IMR-90 (cell line): ENCODE measurements at regions not wholly inside any gene's neighbourhood (a gene's known extent, or its start where the extent isn't known, plus 50 kb on each side); places are given as distances from the start of the nearest gene placed in this dataset.

Experiments used
- ATAC-seq: fragments of 200-7000 bp; cut with Tn5 transposase; 2 replicates; pipeline ENCODE4 v1.9.1; 2020; ENCODE audit warnings: low read depth, mild to moderate bottlenecking, moderate library complexity
- BruUV-seq: library from RNA; stranded (reverse); fragments of 400-500 nt; replicated peaks from 2 replicates; lab custom pipeline; 2021; lab: Mats Ljungman, UMichigan
- CTCF ChIA-PET: fragments of 300-600 bp; formaldehyde crosslinking; extraction: SDS; loops from one replicate; lab custom pipeline; 2021; ENCODE audit warnings: antibody characterized with exemption; lab: Yijun Ruan, JAX
- POLR2A ChIA-PET: fragments of 300-600 bp; sonication (Branson Sonifier 250); formaldehyde crosslinking; loops from one replicate; lab custom pipeline; 2022; ENCODE audit warnings: antibody characterized with exemption; ENCODE audit not compliant: unreplicated experiment; lab: Charles Lee
- DNase-seq: peaks from one replicate; pipeline ENCODE4 v3.0.0; 2013
- H2AFZ ChIP-seq: replicated peaks from 2 replicates; pipeline ENCODE3; 2013; ENCODE audit warnings: low read length, mild to moderate bottlenecking; ENCODE audit not compliant: poor library complexity
- H2AK5ac ChIP-seq: 2 replicates; pipeline ENCODE4 v1.6.1; 2013; ENCODE audit warnings: low read depth, low read length, inconsistent platforms
- H2AK9ac ChIP-seq: replicated peaks from 2 replicates; pipeline ENCODE3; 2013; ENCODE audit warnings: mild to moderate bottlenecking, low read depth, low read length, moderate library complexity; ENCODE audit not compliant: poor library complexity
- H2BK120ac ChIP-seq: 2 replicates; pipeline ENCODE4 v1.6.1; 2013; ENCODE audit warnings: low read depth, low read length, inconsistent platforms
- H2BK15ac ChIP-seq: 3 replicates; pipeline ENCODE4 v1.6.1; 2013; ENCODE audit warnings: low read depth, low read length, inconsistent platforms
- H2BK20ac ChIP-seq: 2 replicates; pipeline ENCODE4 v1.6.1; 2013; ENCODE audit warnings: low read depth, mild to moderate bottlenecking, inconsistent platforms, low read length, moderate library complexity
- H2BK5ac ChIP-seq: 2 replicates; pipeline ENCODE4 v1.6.1; 2013; ENCODE audit warnings: mild to moderate bottlenecking, low read depth, low read length, inconsistent platforms; ENCODE audit not compliant: poor library complexity, severe bottlenecking
- H3K14ac ChIP-seq: replicated peaks from 2 replicates; pipeline ENCODE4 v1.6.1; 2013; ENCODE audit warnings: low read depth, low read length, inconsistent platforms
- H3K18ac ChIP-seq: 2 replicates; pipeline ENCODE4 v1.6.1; 2013; ENCODE audit warnings: low read depth, low read length, control low read depth
- H3K23ac ChIP-seq: 2 replicates; pipeline ENCODE4 v1.6.1; 2013; ENCODE audit warnings: low read depth, low read length, inconsistent platforms
- H3K27ac ChIP-seq: 2 replicates; pipeline ENCODE4 v1.5.1; 2013; ENCODE audit warnings: mild to moderate bottlenecking, control low read depth, low read length; ENCODE audit not compliant: insufficient read depth
- H3K27me3 ChIP-seq: 2 replicates; pipeline ENCODE4 v1.6.1; 2013; ENCODE audit warnings: low read length; ENCODE audit not compliant: control insufficient read depth, insufficient read depth
- H3K36me3 ChIP-seq: 2 replicates; pipeline ENCODE4 v1.6.1; 2013; ENCODE audit warnings: low read length, mixed read lengths; ENCODE audit not compliant: control insufficient read depth, insufficient read depth
- H3K4ac ChIP-seq: 2 replicates; pipeline ENCODE4 v1.6.1; 2013; ENCODE audit warnings: low read depth, low read length, inconsistent platforms
- H3K4me1 ChIP-seq: 2 replicates; pipeline ENCODE4 v1.6.1; 2013; ENCODE audit warnings: low read length, mixed read lengths; ENCODE audit not compliant: control insufficient read depth, insufficient read depth
- H3K4me2 ChIP-seq: 2 replicates; pipeline ENCODE4 v1.6.1; 2013; ENCODE audit warnings: low read depth, mild to moderate bottlenecking, control low read depth, low read length, moderate library complexity
- H3K4me3 ChIP-seq: 2 replicates; pipeline ENCODE4 v1.5.1; 2013; ENCODE audit warnings: low read depth, mild to moderate bottlenecking, control low read depth, low read length, moderate library complexity; ENCODE audit not compliant: insufficient read depth
- H3K56ac ChIP-seq: 2 replicates; pipeline ENCODE4 v1.6.1; 2013; ENCODE audit warnings: low read length, inconsistent platforms; ENCODE audit not compliant: insufficient read depth; ENCODE audit errors: extremely low read depth
- H3K79me1 ChIP-seq, 2 experiments: 2 replicates each; pipeline ENCODE4 v1.6.1; 2013; ENCODE audit warnings: low read length in 2 of 2, inconsistent platforms in 1 of 2, low read depth in 1 of 2
- H3K9ac ChIP-seq: 2 replicates; pipeline ENCODE4 v1.6.1; 2013; ENCODE audit warnings: low read depth, low read length, control low read depth
- H3K9me1 ChIP-seq: 2 replicates; pipeline ENCODE4 v1.6.1; 2013; ENCODE audit warnings: low read length, inconsistent platforms; ENCODE audit not compliant: insufficient read depth
- H3K9me3 ChIP-seq: 2 replicates; pipeline ENCODE4 v1.6.1; 2013; ENCODE audit warnings: low read length; ENCODE audit not compliant: control insufficient read depth, insufficient read depth
- H4K20me1 ChIP-seq: 2 replicates; pipeline ENCODE4 v1.6.1; 2013; ENCODE audit warnings: low read length, inconsistent platforms; ENCODE audit not compliant: insufficient read depth
- H4K5ac ChIP-seq: 2 replicates; pipeline ENCODE4 v1.6.1; 2013; ENCODE audit warnings: mild to moderate bottlenecking, low read depth, low read length, control low read depth
- H4K8ac ChIP-seq, 2 experiments: 2 replicates each; pipeline ENCODE4 v1.6.1; 2013; ENCODE audit warnings: low read depth in 2 of 2, low read length in 2 of 2, control low read depth in 1 of 2, inconsistent platforms in 1 of 2
- H4K91ac ChIP-seq: 2 replicates; pipeline ENCODE4 v1.6.1; 2013; ENCODE audit warnings: low read depth, low read length, inconsistent platforms; ENCODE audit not compliant: insufficient read depth
- BHLHE40 ChIP-seq: fragments of 150-350 bp; IDR thresholded peaks from 2 replicates; pipeline ENCODE4 v1.6.1; 2016; ENCODE audit warnings: mild to moderate bottlenecking, low read depth, low read length
- CEBPB ChIP-seq: IDR thresholded peaks from 2 replicates; pipeline ENCODE4 v1.6.1; 2012; ENCODE audit warnings: low read depth, low read length, improper control_type of control experiment
- CTCF ChIP-seq: conservative IDR thresholded peaks from 2 replicates; pipeline ENCODE4 v1.5.1; 2012; ENCODE audit warnings: mild to moderate bottlenecking, low read depth, low read length, improper control_type of control experiment
- FOS ChIP-seq: fragments of 150-350 bp; IDR thresholded peaks from 2 replicates; pipeline ENCODE4 v1.6.1; 2016; ENCODE audit warnings: low read depth, low read length
- MXI1 ChIP-seq: IDR thresholded peaks from 2 replicates; pipeline ENCODE4 v1.6.1; 2012; ENCODE audit warnings: low read depth, mild to moderate bottlenecking, low read length, moderate library complexity, borderline replicate concordance
- NFE2L2 ChIP-seq: fragments of 150-350 bp; IDR thresholded peaks from 2 replicates; pipeline ENCODE4 v1.6.1; 2016; ENCODE audit warnings: low read depth, mild to moderate bottlenecking, low read length
- POLR2A ChIP-seq: IDR thresholded peaks from 2 replicates; pipeline ENCODE4 v1.6.1; 2012; ENCODE audit warnings: mild to moderate bottlenecking, low read depth, low read length
- RAD21 ChIP-seq: IDR thresholded peaks from 2 replicates; pipeline ENCODE4 v1.6.1; 2012; ENCODE audit warnings: low read length, improper control_type of control experiment
- RCOR1 ChIP-seq: IDR thresholded peaks from 2 replicates; pipeline ENCODE4 v1.6.1; 2012; ENCODE audit warnings: mild to moderate bottlenecking, low read length, improper control_type of control experiment; ENCODE audit not compliant: insufficient replicate concordance
- SMC3 ChIP-seq: fragments of 150-350 bp; IDR thresholded peaks from 2 replicates; pipeline ENCODE4 v1.6.1; 2016; ENCODE audit warnings: low read depth, mild to moderate bottlenecking, antibody characterized with exemption, low read length, moderate library complexity
- USF2 ChIP-seq: fragments of 150-350 bp; IDR thresholded peaks from 2 replicates; pipeline ENCODE4 v1.6.1; 2017; ENCODE audit warnings: mild to moderate bottlenecking, antibody characterized with exemption, low read length, low read depth
- WGBS, 2 experiments: methylation state at CpG; one replicate each; pipeline versions ENCODE4 v1.1.5 to v1.1.7; 2013; ENCODE audit warnings: missing lambda C conversion rate in 2 of 2; ENCODE audit not compliant: insufficient read length in 1 of 2; ENCODE audit errors: extremely low coverage in 2 of 2; 5-methylcytosine and 5-hydroxymethylcytosine counted together
- dilution Hi-C: fragments of 300-500 bp; cut with HindIII; formaldehyde crosslinking; loops from one replicate; pipeline ENCODE4 v1.14.3; 2018; ENCODE audit warnings: low sequenced_read_pairs; ENCODE audit not compliant: unreplicated experiment
- in situ Hi-C: fragments of 300-500 bp; cut with MboI; formaldehyde crosslinking; loops from 3 replicates; pipeline ENCODE4 v1.14.3; 2019; ENCODE audit warnings: low sequenced_read_pairs, inconsistent platforms, mixed read lengths
- intact Hi-C: fragments of 100-400 bp; cut with micrococcal nuclease; formaldehyde crosslinking; loops from 2 replicates; pipeline ENCODE4 v1.10.0; 2022
- TF ChIP-seq, protein P1 (sequence below): fragments of 150-350 bp; IDR thresholded peaks from 2 replicates; pipeline ENCODE4 v1.6.1; 2016; ENCODE audit warnings: low read depth, mild to moderate bottlenecking, low read length, moderate library complexity, borderline replicate concordance

- Histone ChIP-seq H3K27me3 (no peaks in the 10 kb centered on the region), H3K4me2 (no peak overlapping the region), H3K56ac (no peak overlapping the region), H4K8ac (no peak overlapping the region), H2AK9ac (no peak overlapping the region), H3K79me1 (no peaks in the 10 kb centered on the region), H3K23ac (no peak overlapping the region), H2BK15ac (no peak overlapping the region), H2BK20ac (no peak overlapping the region), H3K14ac (no peak overlapping the region), H4K91ac (no peak overlapping the region), H3K4ac (no peak overlapping the region), H2AK5ac (no peak overlapping the region), H3K9me3 (peaks cover 17% of the 10 kb centered on the region), H3K4me3 (no peak overlapping the region), H3K4me1 (no peaks in the 10 kb centered on the region), H3K18ac (no peak overlapping the region), H2BK5ac (no peak overlapping the region), H2AFZ (no peak overlapping the region), H3K36me3 (no peaks in the 10 kb centered on the region), H4K5ac (no peak overlapping the region), H3K27ac (no peak overlapping the region), H2BK120ac (no peak overlapping the region), H3K9me1 (no peaks in the 10 kb centered on the region), H3K9ac (no peak overlapping the region), H4K20me1 (no peaks in the 10 kb centered on the region)
- intact Hi-C loops (no loop called here), dilution Hi-C loops (no loop called here), in situ Hi-C loops (no loop called here)
- BruUV-seq = no TSS peak
- no peak for ATAC-seq
- DNase-seq = no peak
- WGBS, 2 experiments = no CpG with 5 or more reads among the region's 1 CpG
- ChIA-PET CTCF (interaction anchor here (1.0 kb wide), 1 partner anchor 25 kb away, joined by 8 read pairs; no protein-coding TSS in a partner anchor), POLR2A (no interaction called here)
- TF ChIP-seq USF2 (no peak), CTCF (no peak), RCOR1 (no peak), BHLHE40 (no peak), MXI1 (no peak), RAD21 (no peak), SMC3 (no peak), POLR2A (no peak), CEBPB (no peak), NFE2L2 (no peak), FOS (no peak)
- TF ChIP-seq, protein P1, sequence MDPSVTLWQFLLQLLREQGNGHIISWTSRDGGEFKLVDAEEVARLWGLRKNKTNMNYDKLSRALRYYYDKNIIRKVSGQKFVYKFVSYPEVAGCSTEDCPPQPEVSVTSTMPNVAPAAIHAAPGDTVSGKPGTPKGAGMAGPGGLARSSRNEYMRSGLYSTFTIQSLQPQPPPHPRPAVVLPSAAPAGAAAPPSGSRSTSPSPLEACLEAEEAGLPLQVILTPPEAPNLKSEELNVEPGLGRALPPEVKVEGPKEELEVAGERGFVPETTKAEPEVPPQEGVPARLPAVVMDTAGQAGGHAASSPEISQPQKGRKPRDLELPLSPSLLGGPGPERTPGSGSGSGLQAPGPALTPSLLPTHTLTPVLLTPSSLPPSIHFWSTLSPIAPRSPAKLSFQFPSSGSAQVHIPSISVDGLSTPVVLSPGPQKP = no peak
Measured at GRCh38 chr15:94596707-94597106, 365.3 kb downstream of the MCTP2 start.
